Spinal cord (tissue), 9 donors: ENCODE measurements at regions not wholly inside any gene's neighbourhood (a gene's known extent, or its start where the extent isn't known, plus 50 kb on each side); places are given as distances from the start of the nearest gene placed in this dataset.

ENCODE experiments used
- DNase-seq, 6 donors: peaks; one replicate each; pipeline versions ENCODE4 v3.0.0 to v3.0.0-alpha.2; 2013 to 2015; ENCODE audit warnings: low spot score in 6 of 6, low read depth in 4 of 6
- H3K27ac ChIP-seq: one replicate; pipeline ENCODE4 v1.5.1; 2013; ENCODE audit warnings: low read depth, low read length, control low read depth
- H3K27me3 ChIP-seq: one replicate; pipeline ENCODE4 v1.6.1; 2013; ENCODE audit warnings: low read length; ENCODE audit not compliant: control insufficient read depth, insufficient read depth
- H3K36me3 ChIP-seq: one replicate; pipeline ENCODE4 v1.6.1; 2013; ENCODE audit warnings: low read length; ENCODE audit not compliant: control insufficient read depth, insufficient read depth
- H3K4me1 ChIP-seq: one replicate; pipeline ENCODE4 v1.6.1; 2013; ENCODE audit warnings: low read length; ENCODE audit not compliant: control insufficient read depth, insufficient read depth
- H3K4me3 ChIP-seq: one replicate; pipeline ENCODE4 v1.5.1; 2013; ENCODE audit warnings: low read depth, low read length, control low read depth
- H3K9me3 ChIP-seq: one replicate; pipeline ENCODE4 v1.6.1; 2013; ENCODE audit warnings: low read length; ENCODE audit not compliant: control insufficient read depth, insufficient read depth
- WGBS: methylation state at CpG from one replicate; pipeline ENCODE4 v1.1.5; 2013; ENCODE audit warnings: missing lambda C conversion rate; ENCODE audit not compliant: insufficient coverage; 5-methylcytosine and 5-hydroxymethylcytosine counted together
- donor health status: healthy.

GRCh38 chr22:34293324-34293723, 373.0 kb upstream of the LARGE1 start:
- no CpG with 5 or more reads among the region's 4 CpGs for WGBS
- H3K4me3 ChIP-seq: no peak overlapping the region
- no peak overlapping the region for H3K27ac ChIP-seq
- no peaks in the 10 kb centered on the region for H3K9me3 ChIP-seq
- H3K4me1 ChIP-seq: no peaks in the 10 kb centered on the region
- no peak for DNase-seq
- no peaks in the 10 kb centered on the region for H3K27me3 ChIP-seq
- H3K36me3 ChIP-seq: no peaks in the 10 kb centered on the region

DNA sequence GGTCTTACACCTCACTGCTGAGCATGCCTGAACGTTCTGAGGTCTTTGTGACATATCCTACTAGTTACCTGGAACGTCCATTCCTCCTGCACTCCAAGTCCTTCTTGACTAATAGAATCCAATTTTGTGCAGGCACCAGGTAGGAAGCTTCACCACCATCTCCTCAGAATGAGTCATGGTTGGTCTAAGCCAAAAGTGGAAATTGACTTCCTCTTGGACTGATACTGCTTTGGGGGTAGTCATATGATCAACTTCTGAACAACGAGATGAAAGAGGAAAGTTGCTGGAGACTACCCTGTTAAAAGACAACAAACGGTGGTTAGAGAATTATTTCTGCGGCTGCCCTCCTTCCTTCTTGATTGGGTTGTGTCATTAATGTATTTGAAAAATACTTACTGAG, 374.2 kb upstream of the LARGE1 start:
- Histone ChIP-seq H3K9me3 (no peaks in the 10 kb centered on the region), H3K4me3 (no peak overlapping the region), H3K36me3 (no peaks in the 10 kb centered on the region), H3K27me3 (no peaks in the 10 kb centered on the region), H3K4me1 (no peaks in the 10 kb centered on the region), H3K27ac (no peak overlapping the region)
- WGBS: 79% methylated on average over 2 of the region's 5 CpGs
- DNase-seq: no peak

DNA sequence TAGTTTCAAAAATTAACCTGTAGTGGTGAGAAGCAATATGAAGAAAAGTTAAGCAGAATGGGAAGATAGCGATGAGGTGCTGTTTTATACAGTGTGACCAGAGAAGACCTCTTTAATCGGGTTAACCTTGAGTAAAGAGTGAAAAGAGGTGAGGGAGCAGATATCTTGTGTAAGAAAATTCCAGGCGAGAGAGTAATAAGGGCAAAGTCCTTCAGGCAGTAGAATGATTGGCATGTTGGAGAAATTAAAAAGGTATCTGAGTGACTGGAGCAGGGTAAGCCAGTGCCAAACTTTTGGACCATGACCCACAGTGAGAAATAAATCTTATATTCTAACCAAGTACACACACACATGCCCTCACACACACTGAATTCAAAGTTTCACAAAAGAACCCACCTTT, 374.7 kb upstream of the LARGE1 start:
- DNase-seq: no peak
- 96% methylated on average over 3 of the region's 3 CpGs for whole genome bisulfite sequencing
- Histone ChIP-seq H3K27ac (no peak overlapping the region), H3K9me3 (no peaks in the 10 kb centered on the region), H3K4me3 (no peak overlapping the region), H3K4me1 (no peaks in the 10 kb centered on the region), H3K27me3 (no peaks in the 10 kb centered on the region), H3K36me3 (no peaks in the 10 kb centered on the region)

DNA sequence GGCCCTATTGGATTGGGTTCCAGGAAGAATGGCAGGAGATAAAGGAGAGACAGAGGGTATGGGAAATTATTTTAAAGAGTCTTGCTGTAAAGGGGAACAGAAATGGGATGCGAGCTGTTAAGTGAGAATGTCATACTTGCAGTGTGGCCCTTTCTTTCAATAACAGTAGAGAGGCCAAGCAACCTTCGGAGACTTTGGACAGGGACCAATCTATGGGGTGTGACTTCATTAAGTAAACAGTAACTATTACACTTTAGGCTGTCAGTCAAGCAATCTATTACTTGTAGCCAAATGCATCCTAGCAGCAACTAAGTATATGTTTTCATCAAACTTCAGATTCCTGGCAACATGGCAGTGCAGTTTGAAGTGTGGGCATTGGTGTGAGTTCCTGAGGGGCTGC, 376.2 kb upstream of the LARGE1 start:
- WGBS: 100% methylated on average over 1 of the region's 2 CpGs
- Histone ChIP-seq H3K9me3 (no peaks in the 10 kb centered on the region), H3K27me3 (no peaks in the 10 kb centered on the region), H3K4me3 (no peak overlapping the region), H3K27ac (no peak overlapping the region), H3K36me3 (no peaks in the 10 kb centered on the region), H3K4me1 (no peaks in the 10 kb centered on the region)
- no peak for DNase-seq

DNA sequence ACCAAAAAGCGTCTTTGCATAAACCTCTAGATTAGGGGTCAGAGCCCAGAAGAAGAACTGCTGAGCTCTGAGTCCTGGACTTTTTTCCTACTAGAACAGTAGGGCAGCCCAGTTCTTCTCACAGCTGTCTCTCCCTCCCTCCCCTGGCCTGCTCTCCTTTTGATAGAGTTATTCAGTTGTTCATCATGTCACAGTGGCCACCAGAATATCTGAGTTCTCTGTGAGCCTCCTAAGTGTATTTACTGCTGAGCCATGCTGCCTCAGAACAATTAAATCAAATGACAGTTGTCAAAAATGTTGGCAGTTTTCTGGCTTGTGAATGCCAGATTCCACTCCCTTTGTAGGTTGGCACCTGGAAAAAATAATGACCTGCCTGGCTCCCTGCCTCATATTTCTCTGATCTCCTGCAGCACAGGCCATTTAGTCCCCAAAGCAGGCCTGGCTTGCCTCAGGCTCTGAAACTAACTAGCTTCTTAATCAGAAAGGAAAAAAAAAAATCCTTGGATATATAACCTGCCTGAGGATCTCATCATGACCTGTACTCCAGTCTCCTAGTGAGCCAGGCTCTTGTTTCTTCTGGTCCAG, 377.4 kb upstream of the LARGE1 start:
- Histone ChIP-seq H3K27me3 (no peaks in the 10 kb centered on the region), H3K4me3 (no peak overlapping the region), H3K4me1 (no peaks in the 10 kb centered on the region), H3K9me3 (no peaks in the 10 kb centered on the region), H3K36me3 (no peaks in the 10 kb centered on the region), H3K27ac (no peak overlapping the region)
- 88% methylated on average over 1 of the region's 1 CpG for WGBS
- DNase-seq: peak in 1 of 6 donors; percentile 34

GRCh38 chr22:34299496-34299895, 379.2 kb upstream of the LARGE1 start:
- Histone ChIP-seq H3K27ac (no peak overlapping the region), H3K9me3 (no peaks in the 10 kb centered on the region), H3K36me3 (no peaks in the 10 kb centered on the region), H3K4me3 (no peak overlapping the region), H3K27me3 (no peaks in the 10 kb centered on the region), H3K4me1 (no peaks in the 10 kb centered on the region)
- 100% methylated on average over 1 of the region's 1 CpG for WGBS
- no peak for DNase-seq

- Histone ChIP-seq H3K9me3 (no peaks in the 10 kb centered on the region), H3K4me1 (no peaks in the 10 kb centered on the region)
These were observed 381.3 kb upstream of the LARGE1 start for GRCh38 chr22:34301569-34301968.

GRCh38 chr22:34303656-34304055, 383.4 kb upstream of the LARGE1 start:
- DNase-seq: no peak
- WGBS: 88% methylated on average over 1 of the region's 3 CpGs

More at GRCh38 chr22:34301569-34301968, 381.3 kb upstream of the LARGE1 start:
- Histone ChIP-seq H3K4me3 (no peak overlapping the region), H3K27me3 (no peaks in the 10 kb centered on the region), H3K27ac (no peak overlapping the region), H3K36me3 (no peaks in the 10 kb centered on the region)
- DNase-seq: no peak

GRCh38 chr22:34306361-34306760, 386.1 kb upstream of the LARGE1 start:
- no peaks in the 10 kb centered on the region for H3K36me3 ChIP-seq
- H3K9me3 ChIP-seq: no peaks in the 10 kb centered on the region
- H3K27ac ChIP-seq: no peak overlapping the region
- no peaks in the 10 kb centered on the region for H3K27me3 ChIP-seq
- DNase-seq: no peak
- WGBS: 80% methylated on average over 1 of the region's 2 CpGs
- H3K4me1 ChIP-seq: no peaks in the 10 kb centered on the region
- H3K4me3 ChIP-seq: no peak overlapping the region

More at GRCh38 chr22:34303656-34304055, 383.4 kb upstream of the LARGE1 start:
- H3K36me3 ChIP-seq: no peaks in the 10 kb centered on the region
- H3K27ac ChIP-seq: no peak overlapping the region
- H3K9me3 ChIP-seq: no peaks in the 10 kb centered on the region
- no peak overlapping the region for H3K4me3 ChIP-seq
- H3K4me1 ChIP-seq: no peaks in the 10 kb centered on the region
- H3K27me3 ChIP-seq: no peaks in the 10 kb centered on the region

DNA sequence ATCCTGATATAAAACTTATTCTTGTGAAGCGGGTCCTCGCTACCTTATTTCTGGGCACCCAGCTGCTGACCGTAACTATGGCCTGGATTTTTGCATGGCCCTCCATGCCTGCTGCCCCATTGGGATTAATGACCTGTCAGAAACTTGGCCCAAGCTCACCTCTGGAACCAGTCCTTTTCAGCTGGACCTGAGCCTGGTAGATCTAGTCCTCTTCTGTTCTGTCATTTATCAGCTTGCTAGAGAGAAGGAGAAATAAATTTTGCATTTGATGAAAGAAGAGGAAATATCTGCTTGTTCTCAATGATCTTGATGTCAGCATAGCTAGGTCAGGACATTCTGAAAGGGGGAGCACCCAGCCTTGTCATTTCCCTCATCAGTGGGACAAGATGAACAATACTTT, 387.8 kb upstream of the LARGE1 start:
- Histone ChIP-seq H3K27me3 (no peaks in the 10 kb centered on the region), H3K4me1 (no peaks in the 10 kb centered on the region), H3K9me3 (no peaks in the 10 kb centered on the region), H3K27ac (no peak overlapping the region), H3K36me3 (no peaks in the 10 kb centered on the region), H3K4me3 (no peak overlapping the region)
- DNase-seq: peak in 1 of 6 donors; percentile 11
- WGBS: 90% methylated on average over 3 of the region's 3 CpGs
